Subcutaneous abdominal adipose tissue (tissue), 5 donors: ENCODE measurements at regions not wholly inside any gene's neighbourhood (a gene's known extent, or its start where the extent isn't known, plus 50 kb on each side); places are given as distances from the start of the nearest gene placed in this dataset.

ENCODE experiments used
- H3K27ac ChIP-seq: one replicate; pipeline ENCODE4 v1.7.0; 2013; ENCODE audit warnings: low read depth, mild to moderate bottlenecking, inconsistent platforms, low read length, moderate library complexity
- H3K27me3 ChIP-seq, 5 donors: one replicate each; pipeline ENCODE4 v1.7.0; 2013; ENCODE audit warnings: low read length in 5 of 5, inconsistent platforms in 1 of 5; ENCODE audit not compliant: control insufficient read depth in 5 of 5, insufficient read depth in 4 of 5
- H3K36me3 ChIP-seq, 5 donors: one replicate each; pipeline ENCODE4 v1.7.0; 2013; ENCODE audit warnings: low read length in 5 of 5; ENCODE audit not compliant: control insufficient read depth in 5 of 5, insufficient read depth in 5 of 5
- H3K4me1 ChIP-seq, 5 donors: one replicate each; pipeline ENCODE4 v1.7.0; 2013; ENCODE audit warnings: low read length in 5 of 5, mild to moderate bottlenecking in 3 of 5, moderate library complexity in 1 of 5; ENCODE audit not compliant: control insufficient read depth in 5 of 5, insufficient read depth in 5 of 5
- H3K4me3 ChIP-seq, 5 donors: one replicate each; pipeline ENCODE4 v1.7.0; 2013; ENCODE audit warnings: low read length in 5 of 5, low read depth in 1 of 5
- H3K9ac ChIP-seq, 5 donors: one replicate each; pipeline ENCODE4 v1.7.0; 2013; ENCODE audit warnings: low read length in 5 of 5, mild to moderate bottlenecking in 4 of 5, moderate library complexity in 3 of 5
- H3K9me3 ChIP-seq, 5 donors: one replicate each; pipeline ENCODE4 v1.7.0; 2013; ENCODE audit warnings: low read length in 5 of 5; ENCODE audit not compliant: control insufficient read depth in 5 of 5
- donor health status: healthy.
- donor health status: healthy.
- donor health status: healthy.
- donor health status: healthy.
- donor health status: healthy.

GRCh38 chr1:201624741-201625225 lies 85.9 kb downstream of the NAV1 start:
- H3K4me1 ChIP-seq = peaks cover 0 to 33% (median 15%) of the 10 kb centered on the region in 5 donors
- no peak overlapping the region for H3K4me3 ChIP-seq
- no peaks in the 10 kb centered on the region for H3K9me3 ChIP-seq
- H3K36me3 ChIP-seq = peaks cover 0 to 23% (median 5%) of the 10 kb centered on the region in 5 donors
- no peaks in the 10 kb centered on the region for H3K27me3 ChIP-seq
- peak overlapping the region; percentile 6 for H3K27ac ChIP-seq
- H3K9ac ChIP-seq = no peak overlapping the region

- Histone ChIP-seq H3K9me3 (no peaks in the 10 kb centered on the region), H3K9ac (no peak overlapping the region), H3K27ac (peak overlapping the region; percentile 6), H3K27me3 (no peaks in the 10 kb centered on the region), H3K36me3 (peaks cover 0 to 26% (median 10%) of the 10 kb centered on the region in 5 donors), H3K4me1 (peaks cover 0 to 38% (median 15%) of the 10 kb centered on the region in 5 donors), H3K4me3 (no peak overlapping the region)
Measured at GRCh38 chr1:201625226-201625761, 86.4 kb downstream of the NAV1 start.

- H3K27ac ChIP-seq = peak overlapping the region; percentile 6
- H3K36me3 ChIP-seq = peaks cover 0 to 31% (median 11%) of the 10 kb centered on the region in 5 donors
- peaks cover 0 to 44% (median 17%) of the 10 kb centered on the region in 5 donors for H3K4me1 ChIP-seq
- no peak overlapping the region for H3K4me3 ChIP-seq
- no peak overlapping the region for H3K9ac ChIP-seq
- no peaks in the 10 kb centered on the region for H3K9me3 ChIP-seq
- no peaks in the 10 kb centered on the region for H3K27me3 ChIP-seq
Measured at GRCh38 chr1:201625851-201626251, 86.9 kb downstream of the NAV1 start.

- Histone ChIP-seq H3K9me3 (no peaks in the 10 kb centered on the region), H3K27me3 (no peaks in the 10 kb centered on the region), H3K36me3 (peaks cover 0 to 36% (median 11%) of the 10 kb centered on the region in 5 donors), H3K4me1 (peaks cover 0 to 45% (median 17%) of the 10 kb centered on the region in 5 donors), H3K9ac (no peak overlapping the region), H3K4me3 (no peak overlapping the region), H3K27ac (no peak overlapping the region)
Measured at GRCh38 chr1:201626629-201627275, 87.8 kb downstream of the NAV1 start.

GRCh38 chr1:201628490-201628889 lies 89.6 kb downstream of the NAV1 start:
- Histone ChIP-seq H3K9me3 (no peaks in the 10 kb centered on the region), H3K4me1 (peaks cover 5 to 51% (median 20%) of the 10 kb centered on the region in 5 donors), H3K36me3 (peaks cover 0 to 33% (median 7%) of the 10 kb centered on the region in 5 donors), H3K27ac (no peak overlapping the region), H3K9ac (no peak overlapping the region), H3K4me3 (no peak overlapping the region), H3K27me3 (no peaks in the 10 kb centered on the region)

GRCh38 chr1:201630582-201630981 lies 91.7 kb downstream of the NAV1 start:
- peaks cover 10 to 65% (median 28%) of the 10 kb centered on the region in 5 donors for H3K4me1 ChIP-seq
- no peaks in the 10 kb centered on the region for H3K9me3 ChIP-seq
- no peaks in the 10 kb centered on the region for H3K27me3 ChIP-seq
- no peak overlapping the region for H3K9ac ChIP-seq
- no peak overlapping the region for H3K4me3 ChIP-seq
- peaks cover 0 to 27% (median 6%) of the 10 kb centered on the region in 5 donors for H3K36me3 ChIP-seq
- H3K27ac ChIP-seq = no peak overlapping the region

GRCh38 chr1:201631037-201631436 lies 92.1 kb downstream of the NAV1 start:
- Histone ChIP-seq H3K9ac (no peak overlapping the region), H3K27ac (no peak overlapping the region), H3K4me1 (peaks cover 10 to 62% (median 28%) of the 10 kb centered on the region in 5 donors), H3K36me3 (peaks cover 0 to 27% (median 6%) of the 10 kb centered on the region in 5 donors), H3K4me3 (no peak overlapping the region), H3K9me3 (no peaks in the 10 kb centered on the region), H3K27me3 (no peaks in the 10 kb centered on the region)

GRCh38 chr1:201632364-201632952 lies 93.5 kb downstream of the NAV1 start:
- H3K4me1 ChIP-seq = peaks cover 10 to 58% (median 28%) of the 10 kb centered on the region in 5 donors
- H3K27me3 ChIP-seq = no peaks in the 10 kb centered on the region
- no peak overlapping the region for H3K4me3 ChIP-seq
- no peak overlapping the region for H3K27ac ChIP-seq
- peaks cover 0 to 23% (median 6%) of the 10 kb centered on the region in 5 donors for H3K36me3 ChIP-seq
- no peaks in the 10 kb centered on the region for H3K9me3 ChIP-seq
- H3K9ac ChIP-seq = no peak overlapping the region

- H3K27ac ChIP-seq = peak overlapping the region; percentile 22
Measured at GRCh38 chr1:201633297-201633696, 94.4 kb downstream of the NAV1 start.

GRCh38 chr1:201633811-201634210 lies 94.9 kb downstream of the NAV1 start:
- H3K9ac ChIP-seq = no peak overlapping the region
- no peaks in the 10 kb centered on the region for H3K27me3 ChIP-seq
- H3K9me3 ChIP-seq = no peaks in the 10 kb centered on the region
- H3K36me3 ChIP-seq = peaks cover 0 to 21% (median 6%) of the 10 kb centered on the region in 5 donors
- no peak overlapping the region for H3K4me3 ChIP-seq
- peaks cover 11 to 57% (median 27%) of the 10 kb centered on the region in 5 donors for H3K4me1 ChIP-seq
- H3K27ac ChIP-seq = peak overlapping the region; percentile 22

More at GRCh38 chr1:201633297-201633696, 94.4 kb downstream of the NAV1 start:
- no peaks in the 10 kb centered on the region for H3K27me3 ChIP-seq
- no peaks in the 10 kb centered on the region for H3K9me3 ChIP-seq
- no peak overlapping the region for H3K4me3 ChIP-seq
- H3K4me1 ChIP-seq = peaks cover 11 to 62% (median 28%) of the 10 kb centered on the region in 5 donors
- H3K9ac ChIP-seq = no peak overlapping the region
- H3K36me3 ChIP-seq = peaks cover 0 to 23% (median 6%) of the 10 kb centered on the region in 5 donors
